GM12875 (cell line): ENCODE measurements at regions not wholly inside any gene's neighbourhood (a gene's known extent, or its start where the extent isn't known, plus 50 kb on each side); places are given as distances from the start of the nearest gene placed in this dataset.

ENCODE experiments used
- H3K4me3 ChIP-seq: one replicate; pipeline ENCODE4 v1.5.1; 2011; ENCODE audit warnings: low read depth, low read length, control low read depth
- TF ChIP-seq, protein P1 (sequence below): IDR thresholded peaks from 2 replicates; pipeline ENCODE4 v1.5.1; 2011; ENCODE audit warnings: low read depth, mild to moderate bottlenecking, control low read depth, inconsistent platforms, low read length, moderate library complexity, borderline replicate concordance; ENCODE audit not compliant: insufficient read depth

DNA sequence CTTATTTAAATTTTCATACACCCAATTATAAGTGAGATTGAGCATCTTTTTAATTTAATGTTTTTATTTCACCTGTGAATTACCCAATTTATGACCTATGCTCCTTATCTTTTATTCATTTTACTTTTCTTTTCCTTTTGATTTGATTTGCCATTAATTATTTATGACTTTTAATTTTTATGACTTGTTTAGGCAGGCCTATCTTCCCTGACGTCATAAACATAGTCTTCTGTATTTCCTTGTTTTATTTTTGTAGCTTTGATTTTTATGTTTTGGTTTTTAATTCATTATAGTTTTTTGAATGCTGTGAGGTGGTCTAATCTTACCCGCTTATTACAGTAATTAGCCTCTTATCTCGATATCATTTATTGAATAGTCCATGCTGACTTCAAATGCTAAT is 467.1 kb upstream of the FAR2 start:
- TF ChIP-seq, protein P1, sequence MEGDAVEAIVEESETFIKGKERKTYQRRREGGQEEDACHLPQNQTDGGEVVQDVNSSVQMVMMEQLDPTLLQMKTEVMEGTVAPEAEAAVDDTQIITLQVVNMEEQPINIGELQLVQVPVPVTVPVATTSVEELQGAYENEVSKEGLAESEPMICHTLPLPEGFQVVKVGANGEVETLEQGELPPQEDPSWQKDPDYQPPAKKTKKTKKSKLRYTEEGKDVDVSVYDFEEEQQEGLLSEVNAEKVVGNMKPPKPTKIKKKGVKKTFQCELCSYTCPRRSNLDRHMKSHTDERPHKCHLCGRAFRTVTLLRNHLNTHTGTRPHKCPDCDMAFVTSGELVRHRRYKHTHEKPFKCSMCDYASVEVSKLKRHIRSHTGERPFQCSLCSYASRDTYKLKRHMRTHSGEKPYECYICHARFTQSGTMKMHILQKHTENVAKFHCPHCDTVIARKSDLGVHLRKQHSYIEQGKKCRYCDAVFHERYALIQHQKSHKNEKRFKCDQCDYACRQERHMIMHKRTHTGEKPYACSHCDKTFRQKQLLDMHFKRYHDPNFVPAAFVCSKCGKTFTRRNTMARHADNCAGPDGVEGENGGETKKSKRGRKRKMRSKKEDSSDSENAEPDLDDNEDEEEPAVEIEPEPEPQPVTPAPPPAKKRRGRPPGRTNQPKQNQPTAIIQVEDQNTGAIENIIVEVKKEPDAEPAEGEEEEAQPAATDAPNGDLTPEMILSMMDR: no peak
- no peak overlapping the region for H3K4me3 ChIP-seq

DNA sequence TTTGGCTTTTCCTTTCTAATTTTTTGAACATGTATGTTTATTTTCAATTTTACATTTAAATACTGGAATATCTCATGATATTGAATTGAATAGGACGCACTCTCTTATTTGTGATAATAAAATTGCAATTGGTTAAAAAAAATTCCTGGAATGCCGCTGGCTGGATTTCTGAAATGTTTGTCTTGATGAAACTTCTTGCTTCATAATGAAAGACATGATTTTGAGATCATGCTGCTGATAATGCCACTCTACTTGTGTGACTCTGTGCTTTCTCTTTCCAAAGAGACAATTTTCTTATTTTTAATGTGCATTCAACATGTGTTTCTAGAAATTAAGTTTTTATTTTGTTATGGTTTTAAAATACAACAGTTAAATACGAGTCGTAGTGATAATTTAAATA is 465.7 kb upstream of the FAR2 start:
- H3K4me3 ChIP-seq: no peak overlapping the region
- TF ChIP-seq, protein P1: no peak

DNA sequence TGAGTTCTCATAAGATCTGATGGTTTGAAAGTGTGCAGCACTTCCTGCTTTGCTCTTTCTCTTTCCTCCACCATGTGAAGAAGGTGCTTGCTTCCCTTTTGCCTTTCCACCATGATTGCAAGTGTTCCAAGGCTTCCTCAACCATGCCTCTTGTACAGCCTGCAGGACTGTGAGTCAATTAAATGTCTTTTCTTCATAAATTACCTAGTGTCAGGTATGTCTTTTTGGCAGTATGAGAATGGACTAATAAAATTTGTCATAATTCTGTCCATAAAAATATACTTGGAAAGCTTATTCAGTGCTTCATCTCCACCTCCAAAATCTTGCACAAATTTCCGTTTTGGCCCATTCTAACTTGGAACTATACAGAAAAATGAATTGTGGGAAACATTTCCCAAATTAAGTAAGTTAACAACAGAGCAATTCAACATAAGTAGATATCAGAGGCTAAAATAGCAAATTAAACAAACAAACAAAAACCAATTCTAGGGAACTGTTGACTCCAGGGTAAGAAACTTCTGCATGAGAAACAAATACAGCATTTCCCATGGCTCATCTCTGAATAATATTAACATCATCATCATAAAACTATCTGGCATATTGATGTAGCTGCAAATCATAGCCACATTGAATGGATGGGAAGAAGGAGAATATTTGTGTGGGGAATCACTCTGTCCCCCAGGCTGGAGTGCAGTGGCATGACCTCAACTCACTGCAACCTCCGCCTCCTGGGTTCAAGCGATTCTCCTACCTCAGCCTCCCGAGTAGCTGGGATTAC is 459.5 kb upstream of the FAR2 start:
- TF ChIP-seq, protein P1: no peak
- no peak overlapping the region for H3K4me3 ChIP-seq

DNA sequence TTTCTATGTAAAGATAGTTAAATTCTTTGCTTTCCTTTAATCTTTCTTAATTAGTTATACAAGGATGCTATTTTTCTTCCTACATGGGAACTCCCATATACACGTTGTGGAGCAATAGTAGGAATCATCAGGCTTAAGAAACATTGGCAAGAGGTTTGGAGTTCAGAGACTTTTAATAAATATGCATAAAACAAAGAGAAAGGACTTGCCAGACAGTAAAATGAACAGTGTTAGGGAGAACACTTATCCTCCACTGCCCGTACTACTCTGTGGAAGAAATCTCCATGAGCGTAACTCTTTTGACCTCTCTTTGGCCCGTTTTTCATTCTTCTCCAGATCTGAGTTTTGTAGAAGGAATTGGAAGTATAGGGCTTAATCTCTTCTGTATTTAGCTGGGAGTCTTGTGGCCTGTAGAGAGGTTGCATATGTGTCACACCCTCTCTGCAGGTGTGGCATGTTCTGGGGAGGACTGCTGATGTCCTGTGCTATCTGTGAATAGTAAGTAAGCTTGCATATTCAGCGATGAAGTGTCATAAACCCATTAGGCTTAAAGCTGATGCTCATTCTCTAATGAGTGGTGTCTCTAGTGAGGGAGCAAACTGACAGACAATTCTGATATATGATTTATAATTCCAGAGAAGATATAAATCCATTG is 455.4 kb upstream of the FAR2 start:
- no peak overlapping the region for H3K4me3 ChIP-seq
- TF ChIP-seq, protein P1: no peak

DNA sequence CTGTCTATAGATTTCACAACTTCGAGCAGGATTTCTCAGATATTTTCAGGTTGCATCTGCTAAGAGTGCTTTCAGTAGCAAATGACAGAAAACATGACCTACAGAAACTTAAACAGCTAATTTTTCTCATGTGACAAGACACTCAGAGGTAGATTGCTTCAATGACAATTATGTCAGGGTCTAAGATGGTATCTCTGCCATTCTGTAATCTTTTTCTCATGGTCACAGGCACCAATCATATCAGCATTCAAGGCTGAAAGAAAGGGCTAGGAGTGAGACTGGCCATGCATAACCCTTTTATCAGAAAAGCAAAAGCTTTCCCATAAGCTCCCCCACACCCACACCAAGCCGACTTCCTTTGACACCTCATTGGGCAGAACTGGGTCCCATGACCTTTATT is 450.5 kb upstream of the FAR2 start:
- H3K4me3 ChIP-seq: no peak overlapping the region
- TF ChIP-seq, protein P1: no peak

DNA sequence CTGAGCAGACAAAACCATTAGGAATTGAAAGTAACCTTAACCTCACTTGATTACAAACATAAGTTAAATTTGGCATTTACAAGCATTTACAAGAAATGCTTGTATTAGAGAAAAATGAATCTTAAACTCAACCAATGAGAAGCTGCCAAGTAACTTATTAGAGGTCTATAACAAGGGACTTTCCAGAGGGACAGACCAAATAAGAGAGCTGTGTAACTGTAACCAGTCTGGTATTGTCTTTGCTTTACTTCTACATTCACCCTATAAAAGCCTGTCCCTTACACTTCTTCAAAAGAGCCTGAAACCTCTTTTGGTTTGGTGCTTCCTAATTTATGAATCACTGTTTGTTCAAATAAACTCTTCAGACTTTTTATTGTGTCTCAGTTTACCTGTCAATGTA is 450.0 kb upstream of the FAR2 start:
- no peak overlapping the region for H3K4me3 ChIP-seq
- TF ChIP-seq, protein P1: no peak

DNA sequence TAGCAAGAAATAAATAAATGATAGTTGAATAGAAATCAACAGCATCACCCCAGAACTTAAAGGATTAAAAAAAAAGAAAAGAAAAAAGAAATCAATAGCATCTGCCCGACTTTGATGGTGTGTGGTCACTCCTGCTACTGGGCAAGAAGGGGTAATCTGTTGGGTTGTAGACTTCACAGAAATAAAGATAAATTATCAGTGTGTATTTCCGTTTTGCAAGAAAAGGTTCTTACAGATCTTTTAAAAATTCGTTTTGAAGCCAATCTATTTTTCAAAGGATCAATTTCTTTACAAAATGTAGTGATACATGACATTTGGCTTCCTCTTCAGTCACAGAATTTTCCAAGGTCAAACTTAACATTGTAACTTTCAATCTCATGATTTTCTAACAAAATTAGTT is 448.9 kb upstream of the FAR2 start:
- H3K4me3 ChIP-seq: no peak overlapping the region
- TF ChIP-seq, protein P1: no peak
